Glutamatergic neuron (in vitro differentiated cells): ENCODE measurements at regions not wholly inside any gene's neighbourhood (a gene's known extent, or its start where the extent isn't known, plus 50 kb on each side); places are given as distances from the start of the nearest gene placed in this dataset.
"Not testable (repeated sequence)": the region's sequence is repeated elsewhere in the genome, so short reads cannot be mapped to it uniquely, and the experiment has no call there.

ENCODE experiments used
- DNase-seq: peaks from one replicate; pipeline ENCODE4 v3.0.0; 2022
- H3K27ac Mint-ChIP-seq: one replicate; pipeline ENCODE4 v1.8.0; 2020; ENCODE audit warnings: mild to moderate bottlenecking, mixed read lengths, inconsistent platforms; ENCODE audit not compliant: unreplicated experiment
- H3K27me3 Mint-ChIP-seq: one replicate; pipeline ENCODE4 v1.8.0; 2020; ENCODE audit warnings: mild to moderate bottlenecking, moderate library complexity, mixed read lengths, inconsistent platforms; ENCODE audit not compliant: unreplicated experiment
- H3K36me3 Mint-ChIP-seq: one replicate; pipeline ENCODE4 v1.8.0; 2020; ENCODE audit warnings: mild to moderate bottlenecking, mixed read lengths, inconsistent platforms; ENCODE audit not compliant: unreplicated experiment
- H3K4me1 Mint-ChIP-seq: one replicate; pipeline ENCODE4 v1.8.0; 2020; ENCODE audit warnings: mild to moderate bottlenecking, low read depth, mixed read lengths, inconsistent platforms; ENCODE audit not compliant: unreplicated experiment
- H3K4me3 Mint-ChIP-seq: one replicate; pipeline ENCODE4 v1.8.0; 2020; ENCODE audit warnings: mild to moderate bottlenecking, mixed read lengths, inconsistent platforms; ENCODE audit not compliant: unreplicated experiment
- H3K9me3 Mint-ChIP-seq: one replicate; pipeline ENCODE4 v1.8.0; 2020; ENCODE audit warnings: mild to moderate bottlenecking, moderate library complexity, mixed read lengths, inconsistent platforms; ENCODE audit not compliant: unreplicated experiment
- TF ChIP-seq, protein P1 (sequence below): fragments of 200-600 bp; sonication (generic); IDR thresholded peaks from one replicate; pipeline ENCODE4 v1.5.0; 2021; ENCODE audit not compliant: partially characterized antibody, unreplicated experiment

DNA sequence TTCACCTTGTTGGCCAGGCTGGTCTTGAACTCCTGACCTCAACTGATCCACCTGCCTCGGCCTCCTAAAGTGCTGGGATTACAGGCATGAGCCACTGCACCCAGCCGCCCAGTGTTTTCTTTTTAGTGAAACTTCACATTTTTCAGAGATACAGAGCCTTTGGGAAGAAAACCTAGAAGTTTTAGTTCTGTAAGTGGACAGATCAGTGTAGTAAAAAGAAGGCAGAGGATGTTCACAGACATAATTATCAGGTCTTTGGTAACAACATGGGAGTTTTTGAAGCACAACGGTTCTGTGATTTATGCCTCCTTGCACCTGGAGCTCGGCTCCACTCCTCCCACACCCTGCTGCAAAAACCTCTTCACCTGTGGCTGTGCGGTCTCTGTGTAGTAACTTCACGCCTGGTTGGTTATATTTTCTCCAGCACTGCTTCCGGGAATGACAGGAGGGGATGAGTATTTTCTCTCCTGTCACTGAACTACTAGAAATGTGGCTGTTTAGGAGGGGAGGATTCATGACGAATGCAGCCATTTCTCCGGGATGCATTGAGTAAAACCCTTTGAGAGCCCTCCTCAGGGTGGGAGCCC lies 67.0 kb downstream of the ARF6 start:
- Mint-ChIP-seq H3K36me3 (no peaks in the 10 kb centered on the region), H3K27ac (no peak overlapping the region), H3K9me3 (no peaks in the 10 kb centered on the region), H3K4me1 (no peaks in the 10 kb centered on the region), H3K4me3 (no peak overlapping the region), H3K27me3 (no peaks in the 10 kb centered on the region)
- TF ChIP-seq, protein P1, sequence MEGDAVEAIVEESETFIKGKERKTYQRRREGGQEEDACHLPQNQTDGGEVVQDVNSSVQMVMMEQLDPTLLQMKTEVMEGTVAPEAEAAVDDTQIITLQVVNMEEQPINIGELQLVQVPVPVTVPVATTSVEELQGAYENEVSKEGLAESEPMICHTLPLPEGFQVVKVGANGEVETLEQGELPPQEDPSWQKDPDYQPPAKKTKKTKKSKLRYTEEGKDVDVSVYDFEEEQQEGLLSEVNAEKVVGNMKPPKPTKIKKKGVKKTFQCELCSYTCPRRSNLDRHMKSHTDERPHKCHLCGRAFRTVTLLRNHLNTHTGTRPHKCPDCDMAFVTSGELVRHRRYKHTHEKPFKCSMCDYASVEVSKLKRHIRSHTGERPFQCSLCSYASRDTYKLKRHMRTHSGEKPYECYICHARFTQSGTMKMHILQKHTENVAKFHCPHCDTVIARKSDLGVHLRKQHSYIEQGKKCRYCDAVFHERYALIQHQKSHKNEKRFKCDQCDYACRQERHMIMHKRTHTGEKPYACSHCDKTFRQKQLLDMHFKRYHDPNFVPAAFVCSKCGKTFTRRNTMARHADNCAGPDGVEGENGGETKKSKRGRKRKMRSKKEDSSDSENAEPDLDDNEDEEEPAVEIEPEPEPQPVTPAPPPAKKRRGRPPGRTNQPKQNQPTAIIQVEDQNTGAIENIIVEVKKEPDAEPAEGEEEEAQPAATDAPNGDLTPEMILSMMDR: no peak
- DNase-seq: no peak

GRCh38 chr14:49960453-49960852 lies 67.6 kb downstream of the ARF6 start:
- no peaks in the 10 kb centered on the region for H3K9me3 Mint-ChIP-seq
- no peak for DNase-seq
- no peak overlapping the region for H3K4me3 Mint-ChIP-seq
- no peaks in the 10 kb centered on the region for H3K4me1 Mint-ChIP-seq
- no peaks in the 10 kb centered on the region for H3K27me3 Mint-ChIP-seq
- no peaks in the 10 kb centered on the region for H3K36me3 Mint-ChIP-seq
- H3K27ac Mint-ChIP-seq: no peak overlapping the region
- TF ChIP-seq, protein P1: no peak

- Mint-ChIP-seq H3K4me1 (no peaks in the 10 kb centered on the region), H3K4me3 (no peak overlapping the region), H3K27ac (no peak overlapping the region), H3K9me3 (no peaks in the 10 kb centered on the region), H3K36me3 (no peaks in the 10 kb centered on the region), H3K27me3 (no peaks in the 10 kb centered on the region)
- TF ChIP-seq, protein P1: no peak
- no peak for DNase-seq
Observed at GRCh38 chr14:49961270-49962222, 68.7 kb downstream of the ARF6 start.

GRCh38 chr14:49962621-49963020 lies 69.7 kb downstream of the ARF6 start:
- Mint-ChIP-seq H3K4me3 (no peak overlapping the region), H3K36me3 (no peaks in the 10 kb centered on the region), H3K27me3 (no peaks in the 10 kb centered on the region), H3K27ac (no peak overlapping the region), H3K9me3 (peaks cover 1% of the 10 kb centered on the region), H3K4me1 (no peaks in the 10 kb centered on the region)
- TF ChIP-seq, protein P1: no peak
- no peak for DNase-seq

- not testable (repeated sequence) for H3K27me3 Mint-ChIP-seq, H3K9me3 Mint-ChIP-seq, H3K36me3 Mint-ChIP-seq, H3K27ac Mint-ChIP-seq, H3K4me1 Mint-ChIP-seq, H3K4me3 Mint-ChIP-seq, DNase-seq
Observed at GRCh38 chr14:49965068-49965651, 72.3 kb downstream of the ARF6 start.
